Ovary (tissue), 3 donors: ENCODE measurements at regions not wholly inside any gene's neighbourhood (a gene's known extent, or its start where the extent isn't known, plus 50 kb on each side); places are given as distances from the start of the nearest gene placed in this dataset.

Experiments used
- CTCF ChIP-seq, 3 donors: fragments of 450-650 bp in 2 of 3; fragments of 200-600 bp in 1 of 3; IDR thresholded peaks; one replicate each; pipeline versions ENCODE4 v1.5.1 to v1.8.0; 2016 to 2022; ENCODE audit warnings: antibody characterized with exemption in 3 of 3, mild to moderate bottlenecking in 1 of 3
- EP300 ChIP-seq: sonication (generic); formaldehyde crosslinking; IDR thresholded peaks from one replicate; pipeline ENCODE4 v1.6.1; 2017; ENCODE audit warnings: antibody characterized with exemption
- POLR2A ChIP-seq: fragments of 450-650 bp; IDR thresholded peaks from one replicate; pipeline ENCODE4 v1.6.1; 2017; ENCODE audit warnings: antibody characterized with exemption, mild to moderate bottlenecking, moderate library complexity
- donor health status: DM: no; HTN: no; CAD: no.

GRCh38 chr1:79303040-79303439 lies 296.5 kb upstream of the ADGRL4 start:
- TF ChIP-seq CTCF (IDR thresholded peaks at IDR 0.05) (no peak), POLR2A (no peak), EP300 (no peak)
